Activated B cell treated with CpG ODN at 0.5 μM for 24 hours (primary cell): ENCODE measurements at regions not wholly inside any gene's neighbourhood (a gene's known extent, or its start where the extent isn't known, plus 50 kb on each side); places are given as distances from the start of the nearest gene placed in this dataset.
"Not testable (repeated sequence)": the region's sequence is repeated elsewhere in the genome, so short reads cannot be mapped to it uniquely, and the experiment has no call there.

Experiments
- ATAC-seq: fragments of 200-7000 bp; cut with Tn5 transposase; one replicate; pipeline ENCODE4 v1.10.0; 2021; ENCODE audit warnings: low read depth, mild to moderate bottlenecking, moderate library complexity
- CTCF ChIA-PET: fragments of 350-600 bp; sonication (Branson Sonifier 250); formaldehyde crosslinking; loops from one replicate; lab custom pipeline; 2021; ENCODE audit warnings: antibody characterized with exemption; lab: Charles Lee
- POLR2A ChIA-PET: fragments of 350-600 bp; sonication (Branson Sonifier 250); formaldehyde crosslinking; loops from one replicate; lab custom pipeline; 2021; ENCODE audit warnings: antibody characterized with exemption; lab: Charles Lee
- DNase-seq: peaks from one replicate; pipeline ENCODE4 v3.0.0; 2022
- H3K27ac Mint-ChIP-seq: one replicate; pipeline ENCODE4 v1.8.0; 2020; ENCODE audit warnings: mixed read lengths
- H3K27me3 Mint-ChIP-seq: one replicate; pipeline ENCODE4 v1.8.0; 2021; ENCODE audit warnings: mixed read lengths
- H3K36me3 Mint-ChIP-seq: one replicate; pipeline ENCODE4 v1.8.0; 2021; ENCODE audit warnings: low read depth, mixed read lengths
- H3K4me1 Mint-ChIP-seq: one replicate; pipeline ENCODE4 v1.8.0; 2021; ENCODE audit warnings: mixed read lengths
- H3K4me3 Mint-ChIP-seq: one replicate; pipeline ENCODE4 v1.8.0; 2020; ENCODE audit warnings: mild to moderate bottlenecking, mixed read lengths
- H3K9me3 Mint-ChIP-seq: one replicate; pipeline ENCODE4 v1.8.0; 2020; ENCODE audit warnings: mixed read lengths
- intact Hi-C: fragments of 100-400 bp; cut with micrococcal nuclease; formaldehyde crosslinking; loops from one replicate; pipeline ENCODE4 v1.15.1; 2024
- TF ChIP-seq, protein P1 (sequence below): fragments of 200-600 bp; IDR thresholded peaks from one replicate; pipeline ENCODE4 v1.8.0; 2022; ENCODE audit warnings: antibody characterized with exemption, mild to moderate bottlenecking

DNA sequence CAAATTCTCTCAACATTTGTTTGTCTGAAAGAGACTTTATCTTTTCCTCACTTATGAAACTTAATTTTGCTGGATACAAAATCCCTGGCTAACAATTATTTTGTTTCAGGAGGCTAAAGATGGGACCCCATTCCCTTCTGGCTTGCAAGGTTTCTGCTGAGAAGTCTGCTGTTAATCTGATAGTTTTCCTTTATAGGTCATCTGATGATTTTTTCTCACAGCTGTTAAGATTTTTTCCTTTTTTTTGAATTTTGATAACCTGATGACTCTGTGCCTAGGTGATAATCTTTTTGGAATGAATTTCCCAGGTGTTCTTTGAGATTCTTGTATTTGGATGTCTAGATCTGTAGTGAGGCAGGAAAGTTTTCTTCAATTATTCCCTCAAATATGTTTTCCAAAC lies 2661.4 kb downstream of the PCDH9 start:
- ChIA-PET POLR2A (no interaction called here), CTCF (no interaction called here)
- H3K4me1 Mint-ChIP-seq, result no peaks in the 10 kb centered on the region
- no peak for DNase-seq
- H3K27ac Mint-ChIP-seq, result no peak overlapping the region
- H3K4me3 Mint-ChIP-seq, result no peak overlapping the region
- H3K27me3 Mint-ChIP-seq, result no peaks in the 10 kb centered on the region
- TF ChIP-seq, protein P1, sequence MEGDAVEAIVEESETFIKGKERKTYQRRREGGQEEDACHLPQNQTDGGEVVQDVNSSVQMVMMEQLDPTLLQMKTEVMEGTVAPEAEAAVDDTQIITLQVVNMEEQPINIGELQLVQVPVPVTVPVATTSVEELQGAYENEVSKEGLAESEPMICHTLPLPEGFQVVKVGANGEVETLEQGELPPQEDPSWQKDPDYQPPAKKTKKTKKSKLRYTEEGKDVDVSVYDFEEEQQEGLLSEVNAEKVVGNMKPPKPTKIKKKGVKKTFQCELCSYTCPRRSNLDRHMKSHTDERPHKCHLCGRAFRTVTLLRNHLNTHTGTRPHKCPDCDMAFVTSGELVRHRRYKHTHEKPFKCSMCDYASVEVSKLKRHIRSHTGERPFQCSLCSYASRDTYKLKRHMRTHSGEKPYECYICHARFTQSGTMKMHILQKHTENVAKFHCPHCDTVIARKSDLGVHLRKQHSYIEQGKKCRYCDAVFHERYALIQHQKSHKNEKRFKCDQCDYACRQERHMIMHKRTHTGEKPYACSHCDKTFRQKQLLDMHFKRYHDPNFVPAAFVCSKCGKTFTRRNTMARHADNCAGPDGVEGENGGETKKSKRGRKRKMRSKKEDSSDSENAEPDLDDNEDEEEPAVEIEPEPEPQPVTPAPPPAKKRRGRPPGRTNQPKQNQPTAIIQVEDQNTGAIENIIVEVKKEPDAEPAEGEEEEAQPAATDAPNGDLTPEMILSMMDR, result no peak
- intact Hi-C loops, result no loop called here
- ATAC-seq, result no peak
- no peaks in the 10 kb centered on the region for H3K36me3 Mint-ChIP-seq
- peaks cover 11% of the 10 kb centered on the region for H3K9me3 Mint-ChIP-seq

DNA sequence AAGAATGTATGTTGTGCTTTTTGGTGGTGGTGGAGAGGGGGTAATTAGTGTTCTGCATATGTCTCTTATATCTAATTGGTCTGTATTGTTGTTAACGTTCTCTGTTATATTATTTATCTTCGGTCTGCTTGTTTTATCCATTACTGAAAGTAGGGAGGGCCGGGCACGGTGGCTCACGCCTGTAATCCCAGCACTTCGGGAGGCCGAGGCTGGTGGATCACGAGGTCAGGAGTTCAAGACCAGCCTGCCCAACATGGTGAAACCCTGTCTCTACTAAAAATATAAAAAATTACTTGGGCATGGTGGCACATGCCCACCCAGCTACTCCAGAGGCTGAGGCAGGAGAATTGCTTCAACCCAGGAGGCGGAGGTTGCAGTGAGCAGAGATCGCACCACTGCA lies 2672.1 kb downstream of the PCDH9 start:
- H3K36me3 Mint-ChIP-seq, H3K4me3 Mint-ChIP-seq, H3K27me3 Mint-ChIP-seq, H3K9me3 Mint-ChIP-seq, ATAC-seq, H3K27ac Mint-ChIP-seq, CTCF ChIA-PET, DNase-seq, H3K4me1 Mint-ChIP-seq, intact Hi-C loops, POLR2A ChIA-PET: not testable (repeated sequence)

DNA sequence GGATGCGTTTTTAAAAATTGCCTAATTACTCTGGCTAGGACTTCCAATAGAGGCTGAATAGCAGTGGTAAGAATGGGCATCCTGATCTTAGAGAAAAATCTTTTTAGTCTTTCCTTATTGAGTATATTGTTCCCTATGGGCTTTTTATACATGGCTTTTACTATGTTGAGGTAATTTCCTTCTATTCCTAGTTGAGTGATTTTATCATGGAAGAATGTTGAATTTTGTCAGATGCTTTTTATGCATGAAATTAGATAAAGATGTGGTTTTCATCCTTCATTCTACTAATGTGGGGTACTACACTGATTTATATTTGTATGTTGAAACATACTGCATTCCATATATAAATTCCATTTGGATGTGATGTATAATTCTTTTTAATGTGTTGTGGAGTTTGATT lies 2673.8 kb downstream of the PCDH9 start:
- H3K36me3 Mint-ChIP-seq, result no peaks in the 10 kb centered on the region
- intact Hi-C loops, result no loop called here
- ATAC-seq, result no peak
- peaks cover 5% of the 10 kb centered on the region for H3K9me3 Mint-ChIP-seq
- H3K4me1 Mint-ChIP-seq, result no peaks in the 10 kb centered on the region
- H3K27ac Mint-ChIP-seq, result no peak overlapping the region
- no peak for DNase-seq
- ChIA-PET POLR2A (no interaction called here), CTCF (no interaction called here)
- TF ChIP-seq, protein P1, result no peak
- H3K27me3 Mint-ChIP-seq, result no peaks in the 10 kb centered on the region
- H3K4me3 Mint-ChIP-seq, result no peak overlapping the region

DNA sequence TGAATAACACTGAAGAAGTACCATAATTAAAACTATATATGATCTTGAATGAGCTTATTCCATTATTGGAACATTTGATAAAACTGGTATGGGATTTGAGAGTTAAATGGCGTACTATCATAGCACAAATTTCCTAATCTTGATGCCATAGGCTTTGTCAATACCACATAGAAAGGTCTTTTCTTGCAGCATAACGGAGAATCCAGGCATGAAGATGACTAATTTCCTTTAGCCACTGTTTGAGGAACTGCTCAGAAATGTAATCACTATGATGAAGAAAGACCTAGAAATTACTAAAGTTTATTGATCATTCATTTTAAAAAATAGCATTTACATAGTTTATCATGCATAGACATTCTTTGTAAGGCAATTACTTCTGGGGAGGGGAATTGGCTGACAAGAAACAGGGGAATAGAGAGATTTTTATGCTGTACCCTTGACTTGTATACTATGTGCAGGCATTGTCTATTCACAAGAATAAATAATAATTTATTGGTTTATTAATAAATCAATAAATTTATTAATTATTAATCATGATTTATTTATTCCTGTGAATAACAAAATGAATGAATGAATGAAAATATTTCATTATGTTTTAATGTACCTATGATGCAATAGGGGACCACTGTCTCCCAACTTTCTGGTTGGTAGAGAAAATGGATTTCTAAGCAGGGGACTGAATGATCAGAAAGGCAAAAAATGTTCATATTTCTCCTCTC lies 2676.6 kb downstream of the PCDH9 start:
- H3K36me3 Mint-ChIP-seq, result no peaks in the 10 kb centered on the region

DNA sequence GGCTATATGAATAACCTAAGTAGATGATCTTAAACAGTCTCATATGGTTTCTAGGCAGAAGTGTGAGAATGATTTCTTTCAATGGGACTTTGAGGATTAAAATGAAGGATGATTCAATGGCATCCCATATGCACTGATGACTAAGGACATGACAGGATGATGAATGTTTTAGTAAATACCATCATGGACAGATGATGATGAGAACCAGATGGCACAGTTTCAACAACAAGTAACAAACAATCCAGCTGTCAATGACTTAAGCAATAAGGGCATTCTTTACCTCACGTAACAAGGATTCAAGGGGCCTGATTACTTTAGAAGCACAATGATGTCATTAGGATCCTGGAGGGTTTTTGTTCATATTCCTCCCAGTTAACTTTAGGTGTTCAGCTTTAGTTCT lies 2678.4 kb downstream of the PCDH9 start:
- ChIA-PET CTCF (no interaction called here), POLR2A (no interaction called here)
- Mint-ChIP-seq H3K27me3 (no peaks in the 10 kb centered on the region), H3K36me3 (no peaks in the 10 kb centered on the region), H3K4me3 (no peak overlapping the region), H3K9me3 (peaks cover 2% of the 10 kb centered on the region), H3K27ac (no peak overlapping the region), H3K4me1 (no peaks in the 10 kb centered on the region)
- TF ChIP-seq, protein P1, result no peak
- ATAC-seq, result no peak
- intact Hi-C loops, result no loop called here
- no peak for DNase-seq

More for the DNA sequence above, 2676.6 kb downstream of the PCDH9 start:
- Mint-ChIP-seq H3K4me1 (no peaks in the 10 kb centered on the region), H3K9me3 (peaks cover 4% of the 10 kb centered on the region), H3K4me3 (no peak overlapping the region), H3K27ac (no peak overlapping the region), H3K27me3 (no peaks in the 10 kb centered on the region)
- TF ChIP-seq, protein P1, result no peak
- POLR2A ChIA-PET, result no interaction called here
- intact Hi-C loops, result no loop called here
- DNase-seq, result no peak
- no peak for ATAC-seq
- CTCF ChIA-PET, result no interaction called here

DNA sequence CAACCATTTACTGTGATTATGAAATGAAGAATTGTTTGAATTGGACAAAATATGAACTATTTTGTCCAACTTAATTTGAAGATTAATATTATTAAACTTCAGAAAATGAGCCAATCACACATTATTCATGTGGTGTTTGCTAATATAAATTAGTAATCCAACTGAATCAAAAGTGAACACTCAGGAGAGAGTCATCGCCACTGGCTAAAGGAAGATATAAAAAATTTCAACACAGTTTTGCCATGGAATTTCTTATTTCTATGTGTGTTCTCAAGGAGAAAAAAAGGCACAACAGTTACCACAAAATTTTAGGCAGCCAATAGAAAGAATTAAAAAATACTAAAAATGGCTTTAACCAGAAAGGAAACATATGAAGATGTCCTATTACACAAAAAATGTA lies 2683.8 kb downstream of the PCDH9 start:
- Mint-ChIP-seq H3K27me3 (no peaks in the 10 kb centered on the region), H3K9me3 (peaks cover 2% of the 10 kb centered on the region), H3K4me1 (no peaks in the 10 kb centered on the region), H3K27ac (no peak overlapping the region), H3K4me3 (no peak overlapping the region), H3K36me3 (no peaks in the 10 kb centered on the region)
- DNase-seq (no peak), ATAC-seq (no peak)
- ChIA-PET POLR2A (no interaction called here), CTCF (no interaction called here)
- TF ChIP-seq, protein P1, result no peak
- intact Hi-C loops, result no loop called here
